Neural cell (in vitro differentiated cells): ENCODE measurements at regions not wholly inside any gene's neighbourhood (a gene's known extent, or its start where the extent isn't known, plus 50 kb on each side); places are given as distances from the start of the nearest gene placed in this dataset.

Source experiments
- EP300 ChIP-seq: fragments of 450-650 bp; conservative IDR thresholded peaks from 2 replicates; pipeline ENCODE4 v1.6.1; 2014; ENCODE audit warnings: antibody characterized with exemption, mild to moderate bottlenecking, moderate library complexity; ENCODE audit not compliant: poor library complexity, severe bottlenecking
- EZH2 ChIP-seq: fragments of 200-600, 300-800 bp; shearing (Covaris generic), sonication (generic); IDR thresholded peaks from 2 replicates; pipeline ENCODE4 v1.6.1; 2014; ENCODE audit warnings: antibody characterized with exemption, low read length, borderline replicate concordance, mild to moderate bottlenecking; ENCODE audit not compliant: insufficient read depth, poor library complexity, severe bottlenecking
- POLR2AphosphoS5 ChIP-seq: IDR thresholded peaks from 2 replicates; pipeline ENCODE4 v1.6.1; 2012
- RAD21 ChIP-seq: fragments of 450-650 bp; conservative IDR thresholded peaks from 2 replicates; pipeline ENCODE4 v1.6.1; 2014; ENCODE audit warnings: antibody characterized with exemption, mild to moderate bottlenecking, moderate library complexity
- SMC3 ChIP-seq: fragments of 450-650 bp; conservative IDR thresholded peaks from 2 replicates; pipeline ENCODE4 v1.6.1; 2014; ENCODE audit warnings: antibody characterized with exemption, mild to moderate bottlenecking, moderate library complexity; ENCODE audit not compliant: poor library complexity
- TAF1 ChIP-seq: IDR thresholded peaks from 2 replicates; pipeline ENCODE4 v1.6.1; 2012; ENCODE audit warnings: low read depth
- TF ChIP-seq, protein P1 (sequence below): fragments of 450-650 bp; IDR thresholded peaks from 2 replicates; pipeline ENCODE4 v1.5.1; 2014; ENCODE audit warnings: antibody characterized with exemption, mild to moderate bottlenecking, moderate library complexity; ENCODE audit not compliant: poor library complexity, severe bottlenecking
- TF ChIP-seq, protein P2 (sequence below): IDR thresholded peaks from 2 replicates; pipeline ENCODE4 v1.6.1; 2012; ENCODE audit warnings: borderline replicate concordance

DNA sequence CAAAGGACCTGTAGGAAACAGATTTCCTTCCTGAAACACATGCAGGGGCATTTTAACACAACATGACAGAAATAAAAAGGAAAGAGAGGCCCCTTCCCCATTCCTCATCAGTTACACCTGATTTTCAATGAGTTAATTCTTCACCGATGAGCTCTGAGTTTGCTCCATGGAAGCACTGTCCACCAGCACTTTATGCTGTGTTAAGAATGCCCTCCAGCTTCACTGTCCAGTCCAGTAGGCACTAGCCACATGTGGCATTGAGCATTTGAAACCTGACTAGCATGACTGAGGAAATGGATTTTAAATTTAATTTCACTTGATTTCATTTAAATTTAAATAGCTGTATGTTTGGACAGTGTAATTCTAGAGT lies 217.2 kb upstream of the SLC10A2 start:
- TF ChIP-seq, protein P1, sequence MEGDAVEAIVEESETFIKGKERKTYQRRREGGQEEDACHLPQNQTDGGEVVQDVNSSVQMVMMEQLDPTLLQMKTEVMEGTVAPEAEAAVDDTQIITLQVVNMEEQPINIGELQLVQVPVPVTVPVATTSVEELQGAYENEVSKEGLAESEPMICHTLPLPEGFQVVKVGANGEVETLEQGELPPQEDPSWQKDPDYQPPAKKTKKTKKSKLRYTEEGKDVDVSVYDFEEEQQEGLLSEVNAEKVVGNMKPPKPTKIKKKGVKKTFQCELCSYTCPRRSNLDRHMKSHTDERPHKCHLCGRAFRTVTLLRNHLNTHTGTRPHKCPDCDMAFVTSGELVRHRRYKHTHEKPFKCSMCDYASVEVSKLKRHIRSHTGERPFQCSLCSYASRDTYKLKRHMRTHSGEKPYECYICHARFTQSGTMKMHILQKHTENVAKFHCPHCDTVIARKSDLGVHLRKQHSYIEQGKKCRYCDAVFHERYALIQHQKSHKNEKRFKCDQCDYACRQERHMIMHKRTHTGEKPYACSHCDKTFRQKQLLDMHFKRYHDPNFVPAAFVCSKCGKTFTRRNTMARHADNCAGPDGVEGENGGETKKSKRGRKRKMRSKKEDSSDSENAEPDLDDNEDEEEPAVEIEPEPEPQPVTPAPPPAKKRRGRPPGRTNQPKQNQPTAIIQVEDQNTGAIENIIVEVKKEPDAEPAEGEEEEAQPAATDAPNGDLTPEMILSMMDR = no peak
- TF ChIP-seq EP300 (no peak), TAF1 (no peak), RAD21 (no peak), EZH2 (no peak), SMC3 (no peak), POLR2AphosphoS5 (no peak)
- TF ChIP-seq, protein P2, sequence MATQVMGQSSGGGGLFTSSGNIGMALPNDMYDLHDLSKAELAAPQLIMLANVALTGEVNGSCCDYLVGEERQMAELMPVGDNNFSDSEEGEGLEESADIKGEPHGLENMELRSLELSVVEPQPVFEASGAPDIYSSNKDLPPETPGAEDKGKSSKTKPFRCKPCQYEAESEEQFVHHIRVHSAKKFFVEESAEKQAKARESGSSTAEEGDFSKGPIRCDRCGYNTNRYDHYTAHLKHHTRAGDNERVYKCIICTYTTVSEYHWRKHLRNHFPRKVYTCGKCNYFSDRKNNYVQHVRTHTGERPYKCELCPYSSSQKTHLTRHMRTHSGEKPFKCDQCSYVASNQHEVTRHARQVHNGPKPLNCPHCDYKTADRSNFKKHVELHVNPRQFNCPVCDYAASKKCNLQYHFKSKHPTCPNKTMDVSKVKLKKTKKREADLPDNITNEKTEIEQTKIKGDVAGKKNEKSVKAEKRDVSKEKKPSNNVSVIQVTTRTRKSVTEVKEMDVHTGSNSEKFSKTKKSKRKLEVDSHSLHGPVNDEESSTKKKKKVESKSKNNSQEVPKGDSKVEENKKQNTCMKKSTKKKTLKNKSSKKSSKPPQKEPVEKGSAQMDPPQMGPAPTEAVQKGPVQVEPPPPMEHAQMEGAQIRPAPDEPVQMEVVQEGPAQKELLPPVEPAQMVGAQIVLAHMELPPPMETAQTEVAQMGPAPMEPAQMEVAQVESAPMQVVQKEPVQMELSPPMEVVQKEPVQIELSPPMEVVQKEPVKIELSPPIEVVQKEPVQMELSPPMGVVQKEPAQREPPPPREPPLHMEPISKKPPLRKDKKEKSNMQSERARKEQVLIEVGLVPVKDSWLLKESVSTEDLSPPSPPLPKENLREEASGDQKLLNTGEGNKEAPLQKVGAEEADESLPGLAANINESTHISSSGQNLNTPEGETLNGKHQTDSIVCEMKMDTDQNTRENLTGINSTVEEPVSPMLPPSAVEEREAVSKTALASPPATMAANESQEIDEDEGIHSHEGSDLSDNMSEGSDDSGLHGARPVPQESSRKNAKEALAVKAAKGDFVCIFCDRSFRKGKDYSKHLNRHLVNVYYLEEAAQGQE = no peak
